ENCODE measurements at regions not wholly inside any gene's neighbourhood (a gene's known extent, or its start where the extent isn't known, plus 50 kb on each side); places are given as distances from the start of the nearest gene placed in this dataset.
A peak's percentile ranks its signal among the peaks of the same experiment; 100 is the strongest.
"Not testable (repeated sequence)": the region's sequence is repeated elsewhere in the genome, so short reads cannot be mapped to it uniquely, and the experiment has no call there.

DNA sequence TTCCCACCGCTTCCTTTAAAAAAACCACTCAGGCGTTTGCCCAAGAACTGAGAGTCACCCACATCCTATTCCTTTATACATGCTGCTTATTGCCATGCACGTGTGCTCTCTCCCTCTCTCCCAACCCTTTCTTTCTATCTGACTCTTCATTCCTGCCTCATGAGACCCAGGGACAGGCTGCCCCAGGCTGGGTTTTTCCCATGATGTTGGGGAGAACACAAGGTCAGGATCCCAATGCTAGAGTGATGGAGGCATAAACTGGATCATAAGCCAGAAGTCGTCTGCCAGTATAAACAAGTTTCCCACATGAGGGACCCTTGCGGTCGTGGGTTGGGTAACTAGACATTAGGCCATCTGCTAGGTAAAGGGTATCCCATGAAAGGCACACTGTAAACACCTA lies 64.9 kb downstream of the CD2 start:
- DNase-seq = no peak

- DNase-seq = peak; percentile 87 to 94
Observed at GRCh38 chr1:116820369-116820768, 66.1 kb downstream of the CD2 start.

DNA sequence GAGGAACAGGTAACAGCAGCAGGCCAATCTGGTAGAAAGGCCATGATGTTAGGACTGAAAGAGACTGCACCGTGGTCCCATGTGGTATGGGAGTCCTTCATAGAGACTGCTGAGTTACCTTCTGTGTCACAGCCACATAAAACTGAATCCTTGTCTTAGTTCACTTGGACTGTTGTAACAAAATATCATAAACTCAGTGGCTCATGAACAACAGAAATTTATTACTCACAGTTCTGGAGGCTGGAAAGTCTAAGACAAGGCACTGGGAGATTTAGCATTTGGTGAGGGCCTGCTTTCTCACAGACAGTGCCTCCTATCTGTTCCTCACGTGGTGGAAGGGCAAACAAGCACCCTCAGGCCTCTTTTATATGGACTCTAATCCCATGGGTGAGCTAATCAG lies 67.5 kb downstream of the CD2 start:
- no peak for DNase-seq

- peak in 1 of 2 experiments; percentile 35 for DNase-seq
Observed at GRCh38 chr1:116824631-116825206, 70.5 kb downstream of the CD2 start.

DNA sequence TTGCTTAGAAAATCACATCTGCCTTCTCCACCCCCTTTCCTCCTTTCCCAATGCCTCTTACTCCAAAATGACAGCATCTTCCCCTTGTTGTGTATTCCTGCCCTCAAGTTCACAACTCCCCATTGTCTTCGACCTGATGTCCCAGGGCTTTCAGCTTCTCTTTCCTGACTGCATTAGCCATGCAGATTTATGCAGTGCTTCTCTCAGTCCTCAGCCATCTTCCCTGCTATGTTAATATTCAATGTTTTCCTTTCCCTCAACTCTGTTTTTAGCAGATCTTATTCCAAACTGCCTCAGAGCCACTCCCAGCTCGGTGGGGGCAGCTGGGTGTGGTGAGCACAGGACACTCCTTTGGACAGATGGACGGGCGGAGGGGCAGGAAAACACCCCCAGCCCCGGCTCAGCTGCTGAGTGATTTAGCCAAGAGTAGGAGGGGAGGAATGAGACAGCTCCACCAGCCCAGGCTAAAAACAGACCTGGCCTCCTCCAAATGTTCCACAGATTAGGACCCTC lies 71.0 kb downstream of the CD2 start:
- peak; percentile 33 to 60 for DNase-seq

GRCh38 chr1:116825720-116826438 lies 71.6 kb downstream of the CD2 start:
- peak; percentile 79 to 92 for DNase-seq

GRCh38 chr1:116826818-116827606 lies 72.8 kb downstream of the CD2 start:
- no peak for DNase-seq

GRCh38 chr1:116827607-116828105 lies 73.4 kb downstream of the CD2 start:
- DNase-seq = no peak

GRCh38 chr1:116832308-116832931 lies 77.3 kb upstream of the PTGFRN start:
- no peak for DNase-seq

GRCh38 chr1:116832932-116833578 lies 76.7 kb upstream of the PTGFRN start:
- DNase-seq = no peak

GRCh38 chr1:116833718-116834117 lies 76.0 kb upstream of the PTGFRN start:
- DNase-seq = no peak

- no peak for DNase-seq
Observed at GRCh38 chr1:116834595-116834994, 75.1 kb upstream of the PTGFRN start.

- no peak for DNase-seq
Observed at GRCh38 chr1:116835161-116835560, 74.6 kb upstream of the PTGFRN start.

- no peak for DNase-seq
Observed at GRCh38 chr1:116836099-116836498, 73.6 kb upstream of the PTGFRN start.

GRCh38 chr1:116841569-116842344 lies 68.0 kb upstream of the PTGFRN start:
- no peak for DNase-seq

- peak in 1 of 2 experiments; percentile 13 for DNase-seq
Observed at GRCh38 chr1:116842654-116843053, 67.1 kb upstream of the PTGFRN start.

GRCh38 chr1:116844775-116845174 lies 64.9 kb upstream of the PTGFRN start:
- no peak for DNase-seq

DNA sequence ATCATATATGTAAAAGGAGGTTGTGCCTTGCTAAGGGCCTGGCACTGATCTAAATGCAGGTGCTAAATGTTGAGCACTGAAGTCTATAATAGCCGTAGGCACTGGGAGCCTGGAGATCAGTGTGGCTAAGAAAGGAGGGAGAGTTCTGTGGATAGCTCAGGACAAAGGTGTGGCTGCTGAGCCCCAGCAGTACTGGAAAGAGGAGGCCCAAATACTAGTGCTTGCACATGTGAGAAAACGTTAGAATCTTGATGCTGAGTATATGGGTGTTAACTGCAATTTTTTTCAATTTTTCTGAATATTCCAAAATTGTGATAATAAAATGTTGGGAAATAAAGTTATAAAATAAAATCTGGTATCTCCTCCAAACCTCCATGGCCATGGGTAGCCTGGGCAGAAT lies 62.5 kb upstream of the PTGFRN start:
- DNase-seq = no peak

GRCh38 chr1:116847688-116848531 lies 61.8 kb upstream of the PTGFRN start:
- DNase-seq = no peak

DNA sequence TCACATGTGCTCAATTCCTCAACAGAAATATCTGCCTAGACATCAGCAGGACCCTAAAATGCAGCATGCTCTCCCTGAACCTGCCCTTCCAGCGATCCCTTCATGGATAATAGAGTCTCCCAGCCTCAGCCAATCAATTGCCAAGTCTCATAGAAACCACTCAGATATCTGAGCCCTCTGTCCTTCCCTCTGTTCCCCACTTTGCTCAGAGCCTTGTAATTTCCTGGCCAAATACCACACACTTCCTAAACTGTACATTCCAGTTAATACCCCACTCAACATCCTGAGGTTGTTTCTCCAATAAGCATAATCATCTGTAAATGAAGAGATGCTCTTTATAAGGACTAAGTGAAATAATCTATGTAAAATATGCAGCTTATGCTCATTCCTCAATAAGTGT lies 59.3 kb upstream of the PTGFRN start:
- DNase-seq = no peak

- DNase-seq = not testable (repeated sequence)
Observed at GRCh38 chr1:116851189-116851588, 58.5 kb upstream of the PTGFRN start.
